Endothelial cell of umbilical vein (primary cell): ENCODE measurements at regions not wholly inside any gene's neighbourhood (a gene's known extent, or its start where the extent isn't known, plus 50 kb on each side); places are given as distances from the start of the nearest gene placed in this dataset.

Source experiments
- BruUV-seq: library from RNA; stranded (reverse); fragments of 400-500 nt; replicated peaks from 2 replicates; lab custom pipeline; 2021; lab: Mats Ljungman, UMichigan
- CTCF ChIA-PET: fragments of 300-600, 350-600 bp; sonication (Branson Sonifier 250); formaldehyde crosslinking; loops from one replicate; lab custom pipeline; 2021; ENCODE audit warnings: antibody characterized with exemption, inconsistent platforms; lab: Charles Lee
- POLR2A ChIA-PET: fragments of 300-600, 350-600 bp; sonication (Branson Sonifier 250); formaldehyde crosslinking; loops from one replicate; lab custom pipeline; 2021; ENCODE audit warnings: antibody characterized with exemption, inconsistent platforms; lab: Charles Lee
- DNase-seq: peaks from one replicate; pipeline ENCODE4 v3.0.0-alpha.2; 2011; ENCODE audit warnings: low read depth, low spot score
- FAIRE-seq: peaks from 2 replicates; lab custom pipeline; 2011; peaks lifted over from hg19 to GRCh38; lab: Jason Lieb, UNC
- H2AFZ ChIP-seq: 2 replicates; pipeline ENCODE4 v1.6.0; 2012; ENCODE audit warnings: low read depth, low read length, control low read depth, inconsistent platforms
- H3K27ac ChIP-seq: 2 replicates; pipeline ENCODE4 v1.5.1; 2011; ENCODE audit warnings: low read depth, mild to moderate bottlenecking, control low read depth, low read length, moderate library complexity; ENCODE audit not compliant: insufficient read depth
- H3K27me3 ChIP-seq, 2 experiments: 2 replicates each; pipeline versions ENCODE4 v1.6.0 to v1.6.1; 2011; ENCODE audit warnings: low read length in 2 of 2, mixed read lengths in 1 of 2; ENCODE audit not compliant: control insufficient read depth in 2 of 2, insufficient read depth in 2 of 2
- H3K36me3 ChIP-seq, 2 experiments: 2 replicates in 1 of 2; 3 replicates in 1 of 2; pipeline ENCODE4 v1.5.1; 2011; ENCODE audit warnings: low read length in 2 of 2, mild to moderate bottlenecking in 1 of 2, moderate library complexity in 1 of 2; ENCODE audit not compliant: control insufficient read depth in 2 of 2, insufficient read depth in 2 of 2; ENCODE audit errors: extremely low read depth in 1 of 2
- H3K4me1 ChIP-seq: 3 replicates; pipeline ENCODE4 v1.5.1; 2011; ENCODE audit warnings: mild to moderate bottlenecking, low read length; ENCODE audit not compliant: control insufficient read depth, insufficient read depth; ENCODE audit errors: extremely low read depth
- H3K4me2 ChIP-seq: 2 replicates; pipeline ENCODE4 v1.6.1; 2011; ENCODE audit warnings: low read length, control low read depth, mixed read lengths; ENCODE audit not compliant: insufficient read depth
- H3K4me3 ChIP-seq, 3 experiments: fragments of 200-600 bp in 1 of 3; sonication (generic), shearing (Covaris generic) in 1 of 3; replicated peaks in 1 of 3; 2 replicates each; pipeline ENCODE4 v1.5.1; 2011 to 2016; ENCODE audit warnings: control low read depth in 3 of 3, low read length in 3 of 3, mild to moderate bottlenecking in 2 of 3, inconsistent platforms in 1 of 3, low read depth in 1 of 3, moderate library complexity in 1 of 3; ENCODE audit not compliant: insufficient read depth in 1 of 3
- H3K79me2 ChIP-seq: 2 replicates; pipeline ENCODE4 v1.6.0; 2012; ENCODE audit warnings: low read length, inconsistent platforms; ENCODE audit not compliant: control insufficient read depth, insufficient read depth
- H3K9ac ChIP-seq: replicated peaks from 2 replicates; pipeline ENCODE3; 2011; ENCODE audit warnings: low read length, control low read depth; ENCODE audit not compliant: insufficient read depth; ENCODE audit errors: extremely low read depth
- H3K9me1 ChIP-seq: replicated peaks from 3 replicates; pipeline ENCODE4 v1.6.0; 2011; ENCODE audit warnings: mild to moderate bottlenecking, low read length; ENCODE audit not compliant: control insufficient read depth, insufficient read depth; ENCODE audit errors: extremely low read depth
- H3K9me3 ChIP-seq: replicated peaks from 2 replicates; pipeline ENCODE4 v1.5.1; 2012; ENCODE audit warnings: low read length, inconsistent platforms; ENCODE audit not compliant: control insufficient read depth, insufficient read depth
- H4K20me1 ChIP-seq: replicated peaks from 2 replicates; pipeline ENCODE3; 2011; ENCODE audit warnings: mild to moderate bottlenecking, low read length; ENCODE audit not compliant: control insufficient read depth, insufficient read depth; ENCODE audit errors: extremely low read depth
- EZH2 ChIP-seq: IDR thresholded peaks from 2 replicates; pipeline ENCODE4 v1.6.1; 2012; ENCODE audit warnings: borderline replicate concordance, low read depth, mild to moderate bottlenecking, moderate library complexity, low read length, inconsistent platforms; ENCODE audit not compliant: severe bottlenecking
- FOS ChIP-seq: IDR thresholded peaks from 2 replicates; pipeline ENCODE4 v1.6.1; 2011; ENCODE audit warnings: mild to moderate bottlenecking, low read length, moderate library complexity, borderline replicate concordance; ENCODE audit not compliant: insufficient read depth
- GATA2 ChIP-seq: IDR thresholded peaks from 2 replicates; pipeline ENCODE4 v1.7.0; 2011; ENCODE audit warnings: low read depth, mild to moderate bottlenecking, moderate library complexity, mixed read lengths, low read length; ENCODE audit not compliant: insufficient read length, insufficient read depth
- JUN ChIP-seq: IDR thresholded peaks from 2 replicates; pipeline ENCODE4 v1.6.1; 2011; ENCODE audit warnings: borderline replicate concordance, low read depth; ENCODE audit not compliant: insufficient read length, insufficient read depth
- MYC ChIP-seq: IDR thresholded peaks from one replicate; pipeline ENCODE4 v1.6.1; 2011; ENCODE audit warnings: mild to moderate bottlenecking, low read depth, low read length
- POLR2A ChIP-seq: IDR thresholded peaks from 2 replicates; pipeline ENCODE4 v1.6.1; 2012; ENCODE audit warnings: low read depth, mild to moderate bottlenecking, control low read depth, low read length
- POLR2AphosphoS5 ChIP-seq: IDR thresholded peaks from 2 replicates; pipeline ENCODE4 v1.6.1; 2012; ENCODE audit warnings: low read depth, mild to moderate bottlenecking, control low read depth, low read length, moderate library complexity; ENCODE audit not compliant: insufficient read depth
- dilution Hi-C: fragments of 300-500 bp; cut with MboI; formaldehyde crosslinking; loops from one replicate; pipeline ENCODE4 v1.15.0; 2019; ENCODE audit warnings: low sequenced_read_pairs; ENCODE audit not compliant: extremely low pct_ligation_motif_present
- intact Hi-C: fragments of 100-400 bp; cut with micrococcal nuclease; formaldehyde crosslinking; loops from one replicate; pipeline ENCODE4 v1.10.0; 2022
- TF ChIP-seq, protein P1 (sequence below): IDR thresholded peaks from 2 replicates; pipeline ENCODE4 v1.6.1; 2011; ENCODE audit not compliant: insufficient read depth, insufficient read length
- TF ChIP-seq, protein P2 (sequence below), 2 donors: IDR thresholded peaks; 1 replicate in 1 of 2; 2 replicates in 1 of 2; pipeline ENCODE4 v1.5.1; 2011; ENCODE audit warnings: low read length in 2 of 2, mild to moderate bottlenecking in 2 of 2, moderate library complexity in 2 of 2, control low read depth in 1 of 2, inconsistent platforms in 1 of 2, low read depth in 1 of 2; ENCODE audit not compliant: insufficient read depth in 1 of 2; ENCODE audit errors: extremely low read depth in 1 of 2

DNA sequence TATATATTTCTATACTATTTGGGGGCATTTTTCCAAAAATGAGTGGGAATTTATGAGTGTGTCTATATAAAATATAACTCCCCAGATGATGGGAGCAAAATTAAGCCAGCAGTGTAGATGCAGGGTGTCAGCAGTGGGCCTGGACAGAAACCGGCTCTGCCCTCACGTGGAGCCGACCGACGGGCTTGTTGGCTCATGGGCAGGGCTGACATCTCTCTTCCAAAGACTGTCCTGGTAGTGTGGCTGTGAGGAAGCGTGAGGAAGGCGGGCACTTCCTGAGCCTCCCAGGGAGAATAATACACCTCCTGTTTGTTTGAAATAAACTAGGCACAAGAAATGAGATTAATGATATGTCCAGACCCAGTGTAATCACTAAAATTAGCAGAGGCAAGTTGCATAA is 206.5 kb downstream of the TEX29 start:
- no peaks in the 10 kb centered on the region for H3K9me1 ChIP-seq
- no peaks in the 10 kb centered on the region for H3K9me3 ChIP-seq
- TF ChIP-seq MYC (no peak), FOS (no peak), POLR2AphosphoS5 (no peak), GATA2 (no peak), POLR2A (no peak), EZH2 (no peak), JUN (no peak)
- TF ChIP-seq, protein P1, sequence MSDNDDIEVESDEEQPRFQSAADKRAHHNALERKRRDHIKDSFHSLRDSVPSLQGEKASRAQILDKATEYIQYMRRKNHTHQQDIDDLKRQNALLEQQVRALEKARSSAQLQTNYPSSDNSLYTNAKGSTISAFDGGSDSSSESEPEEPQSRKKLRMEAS = no peak
- TF ChIP-seq, protein P2, sequence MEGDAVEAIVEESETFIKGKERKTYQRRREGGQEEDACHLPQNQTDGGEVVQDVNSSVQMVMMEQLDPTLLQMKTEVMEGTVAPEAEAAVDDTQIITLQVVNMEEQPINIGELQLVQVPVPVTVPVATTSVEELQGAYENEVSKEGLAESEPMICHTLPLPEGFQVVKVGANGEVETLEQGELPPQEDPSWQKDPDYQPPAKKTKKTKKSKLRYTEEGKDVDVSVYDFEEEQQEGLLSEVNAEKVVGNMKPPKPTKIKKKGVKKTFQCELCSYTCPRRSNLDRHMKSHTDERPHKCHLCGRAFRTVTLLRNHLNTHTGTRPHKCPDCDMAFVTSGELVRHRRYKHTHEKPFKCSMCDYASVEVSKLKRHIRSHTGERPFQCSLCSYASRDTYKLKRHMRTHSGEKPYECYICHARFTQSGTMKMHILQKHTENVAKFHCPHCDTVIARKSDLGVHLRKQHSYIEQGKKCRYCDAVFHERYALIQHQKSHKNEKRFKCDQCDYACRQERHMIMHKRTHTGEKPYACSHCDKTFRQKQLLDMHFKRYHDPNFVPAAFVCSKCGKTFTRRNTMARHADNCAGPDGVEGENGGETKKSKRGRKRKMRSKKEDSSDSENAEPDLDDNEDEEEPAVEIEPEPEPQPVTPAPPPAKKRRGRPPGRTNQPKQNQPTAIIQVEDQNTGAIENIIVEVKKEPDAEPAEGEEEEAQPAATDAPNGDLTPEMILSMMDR (IDR thresholded peaks at IDR 0.05; ENCODE audit: extremely low read depth in 1 of 2, insufficient read depth in 1 of 2, low read depth in 1 of 2, low read length in 2 of 2) = no peak
- no peaks in the 10 kb centered on the region for H4K20me1 ChIP-seq
- dilution Hi-C loops = no loop called here
- FAIRE-seq (no peak), DNase-seq (no peak)
- no TSS peak for BruUV-seq
- no peak overlapping the region for H3K9ac ChIP-seq
- no peak overlapping the region for H3K27ac ChIP-seq
- POLR2A ChIA-PET = no interaction called here
- H3K36me3 ChIP-seq = no peaks in the 10 kb centered on the region
- no peak overlapping the region for H2AFZ ChIP-seq
- H3K4me2 ChIP-seq = no peak overlapping the region
- CTCF ChIA-PET = no interaction called here
- no peaks in the 10 kb centered on the region for H3K79me2 ChIP-seq
- no peaks in the 10 kb centered on the region for H3K27me3 ChIP-seq
- intact Hi-C loops = no loop called here
- no peak overlapping the region for H3K4me3 ChIP-seq
- H3K4me1 ChIP-seq = no peaks in the 10 kb centered on the region
